Activated CD8-positive, alpha-beta T cell treated with anti-CD3 and anti-CD28 coated beads, Interleukin-2, amount 10 ng/mL, durations not matched to agents 7 days and 5 days (primary cell): ENCODE measurements at regions not wholly inside any gene's neighbourhood (a gene's known extent, or its start where the extent isn't known, plus 50 kb on each side); places are given as distances from the start of the nearest gene placed in this dataset.

ENCODE experiments used
- ATAC-seq: fragments of 150-1000 bp; cut with Tn5 transposase; one replicate; pipeline ENCODE4 v1.10.0; 2021; ENCODE audit warnings: moderate library complexity
- CTCF ChIA-PET: fragments of 350-600 bp; sonication (Branson Sonifier 250); formaldehyde crosslinking; loops from one replicate; lab custom pipeline; 2021; ENCODE audit warnings: antibody characterized with exemption; lab: Charles Lee
- POLR2A ChIA-PET: fragments of 350-600 bp; sonication (Branson Sonifier 250); formaldehyde crosslinking; loops from one replicate; lab custom pipeline; 2021; ENCODE audit warnings: antibody characterized with exemption; lab: Charles Lee
- DNase-seq: peaks from one replicate; pipeline ENCODE4 v3.0.0-alpha.2; 2020
- H3K27ac Mint-ChIP-seq: one replicate; pipeline ENCODE4 v1.8.0; 2021; ENCODE audit warnings: mild to moderate bottlenecking, mixed read lengths
- H3K27me3 Mint-ChIP-seq: one replicate; pipeline ENCODE4 v1.8.0; 2021; ENCODE audit warnings: low read depth, mixed read lengths
- H3K36me3 Mint-ChIP-seq: one replicate; pipeline ENCODE4 v1.8.0; 2021; ENCODE audit warnings: low read depth, mixed read lengths
- H3K4me1 Mint-ChIP-seq: one replicate; pipeline ENCODE4 v1.8.0; 2021; ENCODE audit warnings: low read depth, mixed read lengths
- H3K4me3 Mint-ChIP-seq: one replicate; pipeline ENCODE4 v1.8.0; 2021; ENCODE audit warnings: mild to moderate bottlenecking, mixed read lengths
- H3K9me3 Mint-ChIP-seq: one replicate; pipeline ENCODE4 v1.8.0; 2022; ENCODE audit warnings: mixed read lengths; ENCODE audit not compliant: insufficient read depth

DNA sequence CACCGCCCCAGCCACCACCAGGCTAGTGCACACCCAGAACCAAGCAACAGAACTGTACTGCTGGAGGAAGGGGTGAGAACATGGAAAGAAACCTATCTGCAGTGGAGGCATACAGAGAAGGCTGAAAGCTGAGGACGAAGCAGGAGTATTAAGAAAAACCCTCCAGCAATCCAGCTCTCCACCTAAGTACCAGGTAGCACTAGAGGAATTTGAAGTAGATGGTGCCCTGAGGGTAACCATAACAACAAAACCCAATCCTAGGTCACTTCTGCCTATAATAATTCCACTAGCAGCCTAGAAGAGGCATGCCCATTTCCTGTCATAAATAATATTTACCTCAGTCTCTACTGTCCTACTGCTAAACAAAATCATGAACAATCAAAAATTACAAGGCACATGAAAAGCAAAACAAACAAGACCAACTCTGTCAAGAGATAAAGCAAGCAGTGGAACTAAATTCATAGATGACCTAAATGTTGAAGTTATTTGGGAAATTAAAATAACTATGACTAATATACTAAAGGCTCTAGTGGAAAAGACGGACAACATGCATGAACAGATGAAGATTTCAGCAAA is 51.1 kb downstream of the HYCC1 start:
- POLR2A ChIA-PET, result no interaction called here
- Mint-ChIP-seq H3K27ac (no peak overlapping the region), H3K4me1 (no peaks in the 10 kb centered on the region), H3K9me3 (no peaks in the 10 kb centered on the region), H3K27me3 (no peaks in the 10 kb centered on the region), H3K36me3 (peaks cover 31% of the 10 kb centered on the region), H3K4me3 (no peak overlapping the region)
- ATAC-seq (no peak), DNase-seq (no peak)
- CTCF ChIA-PET, result interaction anchor here (0.7 to 1.4 kb wide), 2 partner anchors 11 to 93 kb away, joined by 3 read pairs; no protein-coding TSS in a partner anchor

DNA sequence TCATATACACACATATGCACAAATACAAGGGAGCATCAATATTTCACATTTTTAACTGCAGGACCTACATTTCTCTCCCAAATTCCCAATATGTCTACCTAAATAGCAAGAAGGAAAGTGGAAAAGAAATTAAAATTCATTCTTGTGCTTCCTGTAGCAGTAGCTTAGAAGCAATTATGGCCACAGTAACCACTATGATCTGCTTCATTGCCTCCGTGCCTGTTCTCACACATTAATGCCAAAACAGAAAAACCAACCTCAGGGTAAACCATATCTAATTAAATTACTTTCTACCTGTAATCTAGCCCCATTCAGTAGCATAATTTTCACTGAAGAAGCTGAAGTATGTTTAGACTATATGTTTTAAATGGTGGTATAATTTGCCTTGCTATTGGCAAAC is 55.2 kb downstream of the HYCC1 start:
- Mint-ChIP-seq H3K27ac (no peak overlapping the region), H3K27me3 (no peaks in the 10 kb centered on the region), H3K4me3 (no peak overlapping the region), H3K4me1 (no peaks in the 10 kb centered on the region), H3K36me3 (peaks cover 37% of the 10 kb centered on the region), H3K9me3 (no peaks in the 10 kb centered on the region)
- ATAC-seq (no peak), DNase-seq (no peak)
- CTCF ChIA-PET, result interaction anchor here (1.4 kb wide), 2 partner anchors 25 to 97 kb away, joined by 4 read pairs; no protein-coding TSS in a partner anchor
- POLR2A ChIA-PET, result no interaction called here

DNA sequence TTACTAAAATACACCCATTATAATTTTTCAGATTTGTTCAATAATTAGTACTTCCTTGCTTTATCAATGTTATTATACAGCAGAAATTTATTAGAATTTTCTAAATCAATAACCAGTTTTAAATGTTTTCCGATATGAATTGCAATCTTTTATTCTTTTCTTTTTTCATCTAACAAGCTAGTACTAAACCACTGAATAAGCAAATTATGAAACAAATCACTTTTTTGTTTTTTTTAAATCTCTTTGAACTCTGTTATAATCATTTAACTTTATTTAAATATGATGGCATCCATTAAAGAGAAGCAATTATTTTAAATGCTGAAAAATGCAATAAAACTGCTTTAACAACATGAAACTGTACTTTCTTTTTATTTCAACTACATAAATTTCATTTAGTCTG is 59.7 kb downstream of the HYCC1 start:
- no peaks in the 10 kb centered on the region for H3K27me3 Mint-ChIP-seq
- POLR2A ChIA-PET, result no interaction called here

DNA sequence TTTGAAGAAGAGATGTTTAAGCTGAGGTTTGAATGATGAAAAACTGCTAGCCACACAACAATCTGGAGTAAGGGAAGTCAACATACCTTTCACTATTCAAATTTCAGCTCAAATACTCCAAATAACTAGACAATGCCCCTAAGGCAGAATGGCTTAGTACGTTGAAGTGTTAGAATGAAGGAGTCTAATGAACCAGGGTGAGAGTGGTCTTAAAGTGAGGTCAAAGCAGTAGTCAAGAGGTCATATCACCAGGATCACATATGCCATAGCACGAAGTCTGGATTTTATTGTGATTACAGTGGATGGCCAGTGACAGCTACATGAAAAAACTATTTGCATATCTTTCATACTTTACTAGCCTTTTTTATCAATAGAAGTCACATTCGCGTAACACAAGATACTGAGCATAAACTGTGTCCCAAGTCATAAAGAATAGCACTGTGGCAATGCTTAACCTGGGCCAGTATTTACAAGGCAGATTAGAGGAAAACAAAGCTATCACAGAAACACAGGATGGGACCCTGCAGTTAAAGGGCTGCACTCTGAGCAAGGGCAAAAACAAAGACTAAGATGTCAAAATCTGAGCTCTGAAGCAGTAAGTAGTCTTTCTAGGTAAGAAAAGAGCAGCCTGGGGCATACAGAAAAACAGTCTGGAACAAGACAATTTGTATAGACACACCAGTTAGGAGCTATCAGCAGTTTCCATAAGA is 61.5 kb downstream of the HYCC1 start:
- peaks cover 18% of the 10 kb centered on the region for H3K36me3 Mint-ChIP-seq
- H3K9me3 Mint-ChIP-seq, result no peaks in the 10 kb centered on the region
- H3K27ac Mint-ChIP-seq, result no peak overlapping the region
- ATAC-seq (no peak), DNase-seq (no peak)
- ChIA-PET POLR2A (no interaction called here), CTCF (interaction anchor here (1.6 kb wide), 1 partner anchor 103 kb away, joined by 7 read pairs; no protein-coding TSS in a partner anchor)
- H3K4me3 Mint-ChIP-seq, result no peak overlapping the region
- H3K27me3 Mint-ChIP-seq, result no peaks in the 10 kb centered on the region
- no peaks in the 10 kb centered on the region for H3K4me1 Mint-ChIP-seq

More for the DNA sequence above, 59.7 kb downstream of the HYCC1 start:
- H3K9me3 Mint-ChIP-seq, result no peaks in the 10 kb centered on the region
- peaks cover 24% of the 10 kb centered on the region for H3K36me3 Mint-ChIP-seq
- CTCF ChIA-PET, result no interaction called here
- no peak for ATAC-seq
- no peak for DNase-seq
- no peak overlapping the region for H3K4me3 Mint-ChIP-seq
- no peak overlapping the region for H3K27ac Mint-ChIP-seq
- H3K4me1 Mint-ChIP-seq, result no peaks in the 10 kb centered on the region

DNA sequence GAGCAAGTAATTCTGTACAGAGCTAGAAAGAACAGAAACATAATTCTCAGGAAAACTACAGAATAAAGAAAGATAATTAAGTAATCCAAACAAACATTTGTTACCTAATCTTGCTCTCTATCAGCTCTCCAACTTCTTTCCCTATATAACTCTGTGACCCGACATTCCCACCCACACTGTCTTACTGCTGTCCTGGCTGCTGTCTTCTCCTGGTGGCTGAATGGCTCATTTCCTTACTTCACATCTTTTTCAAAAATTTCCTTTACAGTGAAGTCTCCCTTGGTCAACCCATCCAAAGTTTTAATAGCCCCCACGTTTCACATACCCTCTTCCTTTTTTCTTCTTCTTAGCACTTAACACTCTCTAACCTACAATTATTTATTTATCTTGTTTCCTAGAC is 64.0 kb downstream of the HYCC1 start:
- H3K4me3 Mint-ChIP-seq, result no peak overlapping the region

GRCh38 chr7:22949221-22949620 is 64.7 kb downstream of the HYCC1 start:
- H3K36me3 Mint-ChIP-seq, result peaks cover 16% of the 10 kb centered on the region
- POLR2A ChIA-PET, result no interaction called here
- CTCF ChIA-PET, result interaction anchor here (0.7 kb wide), 1 partner anchor 114 kb away, joined by 3 read pairs; no protein-coding TSS in a partner anchor

More for the DNA sequence above, 64.0 kb downstream of the HYCC1 start:
- no peaks in the 10 kb centered on the region for H3K4me1 Mint-ChIP-seq
- ChIA-PET POLR2A (no interaction called here), CTCF (interaction anchor here (0.9 kb wide), 1 partner anchor 106 kb away, joined by 3 read pairs; no protein-coding TSS in a partner anchor)
- no peak for DNase-seq
- H3K9me3 Mint-ChIP-seq, result no peaks in the 10 kb centered on the region
- no peaks in the 10 kb centered on the region for H3K27me3 Mint-ChIP-seq
- no peak overlapping the region for H3K27ac Mint-ChIP-seq
- ATAC-seq, result no peak
- peaks cover 12% of the 10 kb centered on the region for H3K36me3 Mint-ChIP-seq

GRCh38 chr7:22948770-22949169 is 65.2 kb downstream of the HYCC1 start:
- ChIA-PET CTCF (interaction anchor here (0.7 kb wide), 1 partner anchor 115 kb away, joined by 3 read pairs; no protein-coding TSS in a partner anchor), POLR2A (no interaction called here)
- no peak for DNase-seq
- no peaks in the 10 kb centered on the region for H3K9me3 Mint-ChIP-seq
- no peaks in the 10 kb centered on the region for H3K4me1 Mint-ChIP-seq
- H3K27me3 Mint-ChIP-seq, result no peaks in the 10 kb centered on the region
- no peak overlapping the region for H3K4me3 Mint-ChIP-seq
- no peak overlapping the region for H3K27ac Mint-ChIP-seq
- ATAC-seq, result no peak
- peaks cover 16% of the 10 kb centered on the region for H3K36me3 Mint-ChIP-seq

More at GRCh38 chr7:22949221-22949620, 64.7 kb downstream of the HYCC1 start:
- Mint-ChIP-seq H3K9me3 (no peaks in the 10 kb centered on the region), H3K4me1 (no peaks in the 10 kb centered on the region), H3K4me3 (no peak overlapping the region), H3K27me3 (no peaks in the 10 kb centered on the region), H3K27ac (no peak overlapping the region)
- no peak for DNase-seq
- no peak for ATAC-seq

GRCh38 chr7:22945584-22945983 is 68.3 kb downstream of the HYCC1 start:
- ChIA-PET CTCF (interaction anchor here (0.9 kb wide), 2 partner anchors 110 to 141 kb away, joined by 3 read pairs; no protein-coding TSS in a partner anchor), POLR2A (no interaction called here)
- Mint-ChIP-seq H3K9me3 (no peaks in the 10 kb centered on the region), H3K27me3 (no peaks in the 10 kb centered on the region), H3K4me3 (no peak overlapping the region), H3K36me3 (peaks cover 19% of the 10 kb centered on the region), H3K4me1 (no peaks in the 10 kb centered on the region), H3K27ac (no peak overlapping the region)
- DNase-seq (no peak), ATAC-seq (no peak)

DNA sequence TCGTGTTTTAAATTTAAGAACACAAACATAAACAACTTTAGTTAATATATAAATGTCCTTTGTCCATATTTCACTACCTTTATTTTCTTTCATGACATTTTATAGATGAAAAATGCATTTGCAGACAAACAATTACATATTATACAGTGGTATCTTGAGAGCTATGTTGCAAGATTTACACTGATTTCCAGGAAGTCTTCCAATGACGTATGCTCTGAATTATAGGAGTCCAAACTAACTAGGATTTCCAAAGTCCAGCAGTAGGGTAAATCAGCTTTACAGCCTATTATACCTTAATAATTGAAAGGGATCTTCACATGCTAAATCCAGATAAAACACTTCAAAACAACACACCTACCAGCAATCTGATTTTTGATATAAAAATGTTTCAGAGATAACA is 69.4 kb downstream of the HYCC1 start:
- Mint-ChIP-seq H3K27ac (no peak overlapping the region), H3K9me3 (no peaks in the 10 kb centered on the region), H3K4me1 (no peaks in the 10 kb centered on the region), H3K4me3 (no peak overlapping the region), H3K27me3 (no peaks in the 10 kb centered on the region), H3K36me3 (peaks cover 25% of the 10 kb centered on the region)
- ChIA-PET CTCF (interaction anchor here (1.3 kb wide), 1 partner anchor 89 kb away, joined by 3 read pairs; no protein-coding TSS in a partner anchor), POLR2A (no interaction called here)
- DNase-seq (no peak), ATAC-seq (no peak)

DNA sequence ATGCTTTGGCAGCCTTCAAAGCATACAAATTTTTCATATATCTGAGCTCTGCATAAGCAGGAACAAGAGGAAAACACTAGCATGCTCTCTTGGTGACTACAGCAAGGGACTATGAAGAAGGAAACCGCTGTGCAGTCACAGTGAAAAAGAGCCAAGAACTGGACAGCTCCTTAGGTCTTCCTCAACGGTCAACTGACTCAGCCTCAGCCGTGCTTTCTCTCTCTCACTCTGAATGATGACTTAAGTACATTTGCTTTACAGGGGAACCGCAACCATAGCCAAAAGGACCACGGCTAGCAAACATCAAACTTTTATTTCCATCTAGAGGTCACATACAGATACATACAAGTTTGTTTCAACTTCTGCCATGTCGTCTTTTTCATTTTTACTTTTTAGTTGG is 69.9 kb downstream of the HYCC1 start:
- Mint-ChIP-seq H3K9me3 (no peaks in the 10 kb centered on the region), H3K36me3 (peaks cover 25% of the 10 kb centered on the region), H3K27ac (peak overlapping the region; percentile 3), H3K4me3 (no peak overlapping the region), H3K4me1 (no peaks in the 10 kb centered on the region), H3K27me3 (no peaks in the 10 kb centered on the region)
- CTCF ChIA-PET, result interaction anchor here (1.3 kb wide), 1 partner anchor 88 kb away, joined by 3 read pairs; no protein-coding TSS in a partner anchor
- ATAC-seq (no peak), DNase-seq (no peak)
- POLR2A ChIA-PET, result no interaction called here

DNA sequence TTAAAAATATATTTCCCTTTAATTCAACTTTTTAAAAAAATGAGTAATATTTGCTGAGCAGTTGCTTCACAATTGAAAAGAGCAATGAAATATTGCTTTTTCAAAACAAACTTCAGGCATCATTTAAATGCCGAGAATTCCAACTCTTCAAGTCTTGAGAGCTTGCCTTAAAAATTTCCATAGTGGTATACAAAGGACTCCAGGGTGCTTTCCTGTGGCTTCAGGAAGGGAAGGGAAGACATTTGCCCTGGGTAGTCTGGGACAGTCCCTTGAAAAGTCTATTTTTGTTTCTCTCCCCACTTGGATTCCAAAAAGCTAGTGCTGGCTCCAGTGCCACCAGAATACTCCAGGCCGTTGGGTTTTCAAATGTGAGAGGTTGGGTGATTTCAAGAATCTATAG is 71.7 kb downstream of the HYCC1 start:
- ChIA-PET CTCF (no interaction called here), POLR2A (no interaction called here)
- DNase-seq, result no peak
- H3K27ac Mint-ChIP-seq, result no peak overlapping the region
- peaks cover 23% of the 10 kb centered on the region for H3K36me3 Mint-ChIP-seq
- no peaks in the 10 kb centered on the region for H3K27me3 Mint-ChIP-seq
- no peaks in the 10 kb centered on the region for H3K9me3 Mint-ChIP-seq
- H3K4me1 Mint-ChIP-seq, result no peaks in the 10 kb centered on the region
- no peak for ATAC-seq
- H3K4me3 Mint-ChIP-seq, result no peak overlapping the region

- no peak for ATAC-seq
- no peak overlapping the region for H3K27ac Mint-ChIP-seq
- DNase-seq, result no peak
- H3K4me1 Mint-ChIP-seq, result no peaks in the 10 kb centered on the region
- H3K27me3 Mint-ChIP-seq, result no peaks in the 10 kb centered on the region
- no peaks in the 10 kb centered on the region for H3K9me3 Mint-ChIP-seq
- no peak overlapping the region for H3K4me3 Mint-ChIP-seq
- peaks cover 13% of the 10 kb centered on the region for H3K36me3 Mint-ChIP-seq
- CTCF ChIA-PET, result no interaction called here
- POLR2A ChIA-PET, result interaction anchor here (0.6 kb wide), 1 partner anchor 41 kb away, joined by 3 read pairs; no protein-coding TSS in a partner anchor
Measured at GRCh38 chr7:22939842-22940241, 74.1 kb downstream of the HYCC1 start.
